NCI-H69 (cell line): ENCODE measurements at regions not wholly inside any gene's neighbourhood (a gene's known extent, or its start where the extent isn't known, plus 50 kb on each side); places are given as distances from the start of the nearest gene placed in this dataset.
"Not testable (repeated sequence)": the region's sequence is repeated elsewhere in the genome, so short reads cannot be mapped to it uniquely, and the experiment has no call there.

Experiments
- DNase-seq: peaks from one replicate; lab custom pipeline; 2025; lab: John Stamatoyannopoulos, UW

DNA sequence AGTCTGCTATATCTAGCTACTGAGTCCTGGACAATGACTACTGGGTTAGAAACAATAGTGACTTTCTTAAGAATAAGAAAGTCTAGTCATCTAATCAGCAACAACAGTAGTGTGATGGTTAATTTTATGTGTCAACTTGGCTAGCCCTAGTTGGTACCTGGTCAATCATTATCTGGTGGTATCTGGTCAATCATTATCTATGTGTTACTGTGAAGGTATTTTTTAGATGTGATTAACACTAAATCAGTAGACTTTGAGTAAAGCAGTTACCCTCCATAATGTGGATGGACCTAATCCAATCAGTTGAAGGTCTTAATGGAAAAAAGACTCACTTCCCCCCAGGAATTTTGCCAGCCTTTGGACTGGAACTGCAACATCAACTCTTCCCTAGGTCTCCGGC lies 312.6 kb downstream of the SIPA1L2 start:
- DNase-seq, result no peak

GRCh38 chr1:232316864-232317263 lies 313.1 kb downstream of the SIPA1L2 start:
- DNase-seq, result no peak

DNA sequence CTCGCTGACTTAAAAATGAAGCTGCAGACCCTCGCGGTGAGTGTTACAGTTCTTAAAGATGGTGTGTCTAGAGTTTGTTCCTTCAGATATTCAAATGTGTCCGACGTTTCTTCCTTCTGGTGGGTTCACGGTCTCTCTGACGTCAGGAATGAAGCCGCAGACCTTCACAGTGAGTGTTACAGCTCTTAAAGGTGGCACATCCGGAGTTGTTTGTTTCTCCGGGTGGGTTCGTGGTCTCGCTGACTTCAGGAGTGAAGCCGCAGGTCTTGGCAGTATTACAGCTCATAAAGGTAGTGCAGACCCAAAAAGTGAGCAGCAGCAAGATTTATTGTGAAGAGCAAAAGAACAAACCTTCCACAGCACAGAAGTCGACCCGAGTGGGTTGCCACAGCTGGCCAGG lies 316.1 kb downstream of the SIPA1L2 start:
- DNase-seq, result not testable (repeated sequence)

GRCh38 chr1:232310541-232310940 lies 319.4 kb downstream of the SIPA1L2 start:
- DNase-seq, result no peak

DNA sequence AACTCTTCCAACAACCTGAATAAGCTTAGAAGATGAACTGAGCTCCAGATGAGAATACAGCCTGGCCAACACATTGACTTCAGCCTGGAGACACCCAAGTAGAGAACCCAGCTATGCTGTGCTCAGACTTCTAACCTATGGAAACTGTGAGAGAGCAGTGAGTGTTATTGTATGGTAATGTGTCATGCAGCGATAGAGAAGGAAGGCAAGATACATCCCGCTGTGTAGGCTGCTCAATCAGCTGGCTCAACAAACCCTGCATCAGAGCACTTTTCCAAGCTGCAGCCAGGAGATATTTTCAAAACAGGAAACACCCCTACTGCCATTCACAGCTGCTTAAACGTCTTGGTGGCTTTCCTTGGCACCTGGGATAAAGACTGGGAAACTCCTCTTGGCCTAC lies 321.3 kb downstream of the SIPA1L2 start:
- no peak for DNase-seq

GRCh38 chr1:232307296-232308017 lies 322.5 kb downstream of the SIPA1L2 start:
- no peak for DNase-seq

- peak; percentile 60 for DNase-seq
Observed at GRCh38 chr1:232306269-232306961, 323.5 kb downstream of the SIPA1L2 start.

- peak; percentile 63 for DNase-seq
Observed at GRCh38 chr1:232305050-232305449, 324.9 kb downstream of the SIPA1L2 start.

GRCh38 chr1:232303222-232303620 lies 326.7 kb downstream of the SIPA1L2 start:
- DNase-seq, result no peak

GRCh38 chr1:232302376-232303221 lies 327.3 kb downstream of the SIPA1L2 start:
- peak; percentile 84 for DNase-seq

DNA sequence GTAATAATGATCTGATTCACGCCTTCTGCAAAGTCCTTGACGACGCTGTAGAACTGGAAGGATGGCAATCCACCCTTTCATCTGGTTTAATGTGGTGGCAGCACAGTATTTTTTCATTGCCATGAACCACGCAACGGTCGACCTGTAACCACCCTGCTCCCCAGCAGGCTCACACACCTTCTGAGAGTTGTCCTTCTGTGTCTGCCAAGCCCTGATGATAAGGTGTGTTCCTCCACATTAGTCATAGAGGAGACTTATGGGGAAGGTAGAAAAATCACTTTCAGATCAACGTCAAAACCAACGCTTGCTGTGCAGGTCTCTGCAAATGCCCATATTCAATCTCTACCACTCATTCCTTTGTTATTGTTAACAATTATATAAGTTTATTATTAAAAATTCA lies 328.7 kb downstream of the SIPA1L2 start:
- no peak for DNase-seq

DNA sequence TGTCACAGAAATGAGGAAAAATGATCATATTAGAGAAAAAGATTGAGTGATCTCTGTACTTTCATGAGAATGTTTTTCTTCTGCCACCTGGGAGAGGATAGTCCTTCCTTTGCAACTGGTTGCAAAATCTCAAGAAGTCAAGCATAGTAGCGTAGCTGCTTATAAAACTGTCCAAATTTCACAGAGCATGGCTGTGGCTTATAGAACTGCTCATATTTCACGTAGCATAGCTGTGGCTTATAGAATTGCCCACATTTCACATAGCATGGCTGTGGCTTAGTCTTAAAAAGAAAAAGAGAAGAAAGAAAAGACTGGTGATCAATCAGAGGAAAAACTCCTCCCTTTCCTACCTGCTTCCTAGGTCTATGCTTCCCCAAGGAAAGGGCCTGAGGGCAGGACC lies 329.5 kb downstream of the SIPA1L2 start:
- no peak for DNase-seq

DNA sequence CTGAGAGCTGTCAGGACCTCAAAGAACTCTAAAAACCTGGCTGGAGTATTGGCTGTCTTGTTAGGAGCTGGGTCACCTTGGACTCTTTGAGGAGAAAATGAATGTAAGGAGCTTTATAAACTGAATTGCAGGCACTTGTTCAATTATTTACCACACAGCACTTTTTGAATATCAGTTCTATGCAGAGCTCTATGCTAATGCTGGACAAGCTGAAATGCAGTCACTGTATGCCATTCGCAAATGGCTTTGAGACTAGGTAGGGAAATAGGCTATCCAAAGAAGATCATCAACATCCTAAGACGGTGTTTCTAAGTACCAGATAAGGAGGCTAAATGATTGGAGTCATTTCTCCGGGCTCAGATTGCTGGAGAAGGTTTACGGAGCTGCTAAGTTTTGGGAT lies 333.5 kb downstream of the SIPA1L2 start:
- no peak for DNase-seq

- no peak for DNase-seq
Observed at GRCh38 chr1:232293361-232293760, 336.6 kb downstream of the SIPA1L2 start.

DNA sequence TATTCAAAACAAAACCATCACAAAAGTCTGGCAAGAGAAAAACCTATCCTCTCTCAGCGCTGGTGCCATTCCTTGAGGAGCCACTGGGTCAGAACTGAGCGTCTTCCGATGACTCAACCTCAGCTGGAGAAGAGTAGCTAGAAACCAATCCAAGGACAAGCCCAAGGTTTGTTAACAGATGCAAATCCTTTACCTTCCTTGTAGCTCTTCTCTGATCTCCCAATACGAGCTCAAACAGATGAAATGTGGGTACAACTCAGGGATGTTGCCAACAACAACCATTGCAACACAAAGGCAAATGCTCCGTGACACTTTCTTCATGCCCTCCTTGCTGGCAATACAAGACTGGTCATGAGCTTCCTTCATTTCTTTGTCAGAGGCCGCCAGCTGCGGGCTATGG lies 337.1 kb downstream of the SIPA1L2 start:
- no peak for DNase-seq

GRCh38 chr1:232292239-232292638 lies 337.7 kb downstream of the SIPA1L2 start:
- no peak for DNase-seq

GRCh38 chr1:232291681-232292080 lies 338.3 kb downstream of the SIPA1L2 start:
- DNase-seq, result no peak

GRCh38 chr1:232291261-232291660 lies 338.7 kb downstream of the SIPA1L2 start:
- DNase-seq, result no peak

DNA sequence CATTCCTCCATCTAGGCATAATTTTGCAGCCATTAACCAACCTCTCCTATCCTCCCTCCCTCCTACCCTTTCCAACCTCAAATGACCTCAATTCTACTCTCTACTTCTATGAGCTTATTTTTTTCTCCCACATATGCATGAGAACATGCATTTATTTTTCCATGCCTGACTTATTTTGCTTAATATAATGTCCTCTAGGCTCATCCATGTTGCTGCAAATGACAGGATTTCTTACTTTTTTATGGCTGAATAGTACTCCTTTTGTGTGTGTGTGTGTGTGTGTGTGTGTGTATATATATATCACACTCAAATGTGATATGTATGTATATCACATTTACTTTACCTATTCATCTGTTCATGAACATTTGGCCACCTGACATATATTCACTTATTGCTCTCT lies 339.4 kb downstream of the SIPA1L2 start:
- no peak for DNase-seq

- no peak for DNase-seq
Observed at GRCh38 chr1:232287676-232288569, 342.0 kb downstream of the SIPA1L2 start.

- no peak for DNase-seq
Observed at GRCh38 chr1:232285138-232285537, 344.8 kb downstream of the SIPA1L2 start.

- peak; percentile 48 for DNase-seq
Observed at GRCh38 chr1:232283864-232284263, 346.1 kb downstream of the SIPA1L2 start.
